HPDE6-E6E7 (cell line): ENCODE measurements at regions not wholly inside any gene's neighbourhood (a gene's known extent, or its start where the extent isn't known, plus 50 kb on each side); places are given as distances from the start of the nearest gene placed in this dataset.
"Not testable (repeated sequence)": the region's sequence is repeated elsewhere in the genome, so short reads cannot be mapped to it uniquely, and the experiment has no call there.

ENCODE experiments used
- DNase-seq: peaks from one replicate; pipeline ENCODE4 v3.0.0; 2011; ENCODE audit warnings: missing footprints; ENCODE audit errors: extremely low spot score

GRCh38 chr6:780706-781105 is 87.8 kb upstream of the EXOC2 start:
- DNase-seq: no peak

- DNase-seq: no peak
Observed at GRCh38 chr6:776951-777350, 84.0 kb upstream of the EXOC2 start.

DNA sequence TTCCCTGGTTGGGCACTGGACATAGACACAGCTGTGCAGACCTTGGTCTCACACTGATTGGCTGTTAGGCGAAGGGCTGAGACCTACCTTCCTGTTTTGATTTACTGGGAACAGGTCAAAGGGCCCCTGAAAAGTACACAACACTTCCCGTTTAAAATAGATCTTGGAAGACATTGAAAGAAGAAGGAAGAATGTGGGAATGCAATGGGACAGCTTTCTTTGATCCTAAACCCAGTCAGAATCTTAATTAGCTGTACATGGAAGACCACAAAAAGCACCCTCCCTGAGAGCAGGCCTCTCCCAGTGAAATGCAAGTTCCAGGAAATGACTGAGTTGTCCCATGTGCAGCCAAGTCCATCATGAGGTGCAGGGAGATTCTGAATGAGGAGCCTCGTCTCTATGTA is 83.6 kb upstream of the EXOC2 start:
- no peak for DNase-seq

DNA sequence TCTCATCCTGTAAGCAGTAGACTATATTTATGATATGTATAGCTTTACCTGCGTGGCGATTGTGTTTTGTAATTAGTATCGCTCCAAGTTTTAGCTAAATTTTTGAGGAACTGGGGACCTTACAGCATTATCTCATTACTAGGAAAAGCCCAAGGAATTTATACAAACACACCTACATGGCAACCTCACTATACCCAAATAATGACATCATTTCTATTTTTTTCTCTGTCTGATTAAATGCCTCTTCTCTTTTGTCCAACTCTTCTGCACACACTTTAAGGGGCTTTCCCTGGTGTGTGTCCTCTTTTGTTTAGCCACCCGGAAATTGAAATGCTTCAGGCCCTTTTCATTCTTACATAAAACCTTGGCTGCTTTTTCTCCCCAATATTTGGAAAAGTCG is 82.9 kb upstream of the EXOC2 start:
- no peak for DNase-seq

- DNase-seq: not testable (repeated sequence)
Observed at GRCh38 chr6:771683-772082, 78.7 kb upstream of the EXOC2 start.

DNA sequence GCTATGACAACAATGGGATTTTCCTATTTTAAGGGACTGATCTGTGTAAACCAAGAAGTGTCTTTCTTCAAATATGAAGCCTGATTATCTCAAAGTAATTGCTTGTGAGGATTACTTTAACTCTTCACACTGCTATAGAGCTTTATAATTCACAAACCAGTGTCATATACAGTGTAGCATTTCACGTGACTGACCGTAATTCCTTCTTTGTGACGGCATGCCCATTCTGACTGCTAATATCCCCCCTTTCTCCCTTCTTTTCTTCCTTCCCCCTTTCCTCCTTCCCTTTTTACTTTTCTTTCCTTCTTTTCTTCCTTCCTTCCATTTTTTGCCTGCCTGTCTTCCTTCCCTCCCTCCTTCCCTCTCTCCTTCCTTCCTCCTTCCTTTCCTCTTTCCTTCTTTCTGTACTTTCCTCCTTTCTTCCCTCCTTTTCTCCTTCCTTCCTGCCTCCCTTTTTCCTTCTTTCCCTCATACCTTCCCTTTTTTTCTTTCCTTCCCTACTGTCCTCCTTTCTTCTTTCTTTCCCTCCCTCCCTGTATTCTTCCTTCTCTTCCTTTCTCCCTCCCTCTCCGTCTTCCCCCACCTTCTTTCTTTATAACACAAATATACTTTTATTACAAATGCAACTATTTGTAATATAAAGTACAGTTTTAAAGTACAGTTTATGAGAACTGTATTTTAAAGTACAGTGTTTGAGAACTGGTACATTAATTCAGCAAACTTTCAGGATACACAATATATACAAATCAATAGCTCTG is 75.0 kb upstream of the EXOC2 start:
- no peak for DNase-seq

DNA sequence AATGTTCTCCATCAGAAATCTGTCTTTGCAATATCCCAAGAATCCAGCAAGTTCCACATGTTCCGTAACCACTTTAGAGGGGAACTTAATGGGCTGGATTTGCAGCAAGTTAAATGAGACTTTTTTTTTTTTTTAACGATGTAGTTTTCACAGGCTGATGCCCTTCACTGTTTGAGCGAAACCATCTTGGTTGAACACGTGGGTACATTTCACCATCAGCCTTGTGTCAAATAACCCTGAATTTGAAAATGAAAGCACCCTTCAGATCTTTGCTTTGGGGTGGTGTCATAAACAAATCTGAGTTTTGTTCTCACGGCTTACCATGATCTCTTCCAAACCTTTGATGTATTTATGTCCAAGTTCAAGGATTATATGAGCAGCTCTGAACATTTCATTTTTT is 73.7 kb upstream of the EXOC2 start:
- DNase-seq: no peak

GRCh38 chr6:761997-762396 is 69.1 kb upstream of the EXOC2 start:
- no peak for DNase-seq

DNA sequence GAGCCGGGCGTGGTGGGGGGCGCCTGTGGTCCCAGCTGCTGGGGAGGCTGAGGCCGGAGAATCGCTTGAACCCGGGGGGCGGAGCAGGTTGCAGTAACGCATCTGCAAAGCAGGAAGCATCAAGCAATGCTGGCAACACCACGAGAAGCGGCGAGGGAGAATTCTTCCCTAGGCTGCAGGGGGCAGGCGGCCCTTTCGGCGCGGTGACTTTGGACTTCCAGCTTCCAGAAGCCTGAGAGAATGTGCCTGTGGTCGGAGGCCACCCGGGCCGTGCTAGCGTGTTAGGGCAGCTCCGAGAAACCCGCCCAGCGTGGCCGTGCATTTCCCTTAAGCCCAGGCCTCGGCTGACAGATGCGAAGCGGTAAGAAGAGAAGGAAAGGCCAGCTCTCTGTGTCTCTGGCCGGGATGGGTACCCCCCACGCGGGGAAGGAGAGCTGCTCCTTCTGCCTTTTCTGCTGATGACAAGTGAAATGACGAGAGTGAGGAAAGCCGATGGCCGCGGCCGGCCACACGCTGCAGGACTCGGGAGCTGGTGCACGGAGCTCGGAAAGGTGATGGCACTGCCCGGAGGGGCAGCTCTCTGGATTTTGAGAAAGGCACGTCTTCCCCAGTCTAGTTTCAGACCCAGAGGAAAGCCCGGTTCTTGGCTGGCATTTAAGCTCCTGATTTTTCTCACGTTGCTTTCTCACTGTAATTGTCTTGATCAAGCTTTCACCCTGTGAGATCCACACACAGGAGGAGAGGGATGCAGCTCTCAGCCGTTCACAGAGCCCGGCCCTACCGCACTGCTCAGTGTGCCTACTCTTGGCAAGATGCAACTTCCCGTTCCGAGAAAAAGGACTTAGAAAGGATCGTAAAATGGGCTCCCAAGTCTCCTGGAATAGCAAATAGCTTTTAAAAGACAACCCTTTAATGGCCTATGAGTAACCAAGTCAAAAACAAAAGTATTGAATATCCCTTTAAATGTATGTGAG is 68.3 kb upstream of the EXOC2 start:
- DNase-seq: no peak

DNA sequence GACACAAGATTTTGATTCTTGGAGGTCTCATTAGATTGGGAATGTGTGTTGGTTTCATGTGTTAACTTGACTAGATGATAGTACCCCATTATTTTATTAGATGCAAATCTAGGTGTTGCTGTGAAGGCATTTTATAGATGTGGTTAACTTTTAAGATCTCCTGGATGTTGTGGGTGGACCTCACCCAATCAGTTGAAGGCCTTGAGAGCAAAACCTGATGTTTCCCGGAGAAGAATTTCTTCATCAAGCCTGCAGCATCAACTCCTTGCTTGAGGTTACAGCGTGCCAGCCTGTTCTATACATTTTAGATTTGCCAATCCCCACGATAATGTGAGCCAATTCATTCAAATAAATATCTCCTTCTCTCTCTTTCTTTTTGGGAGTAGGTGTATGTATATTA is 66.8 kb upstream of the EXOC2 start:
- no peak for DNase-seq

DNA sequence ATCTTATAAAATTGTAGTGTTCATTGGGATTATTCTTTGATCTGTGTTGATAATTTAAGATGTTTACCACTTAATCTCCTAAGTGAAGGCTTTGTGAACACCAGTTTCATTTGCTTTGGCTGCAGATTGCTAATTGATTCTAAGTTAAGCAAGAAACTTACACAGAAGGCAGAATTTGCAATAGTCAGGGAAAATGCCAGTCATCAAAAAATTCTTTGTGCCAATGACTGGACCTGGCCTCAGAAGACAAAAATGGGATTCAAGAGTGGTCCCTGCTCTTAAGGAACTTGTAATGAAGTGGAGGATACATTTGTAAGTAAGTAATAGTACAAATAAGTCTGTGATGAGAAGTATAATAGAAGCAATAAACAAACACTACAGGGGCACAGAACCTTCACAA is 63.3 kb upstream of the EXOC2 start:
- DNase-seq: no peak

GRCh38 chr6:754202-754601 is 61.3 kb upstream of the EXOC2 start:
- DNase-seq: no peak

DNA sequence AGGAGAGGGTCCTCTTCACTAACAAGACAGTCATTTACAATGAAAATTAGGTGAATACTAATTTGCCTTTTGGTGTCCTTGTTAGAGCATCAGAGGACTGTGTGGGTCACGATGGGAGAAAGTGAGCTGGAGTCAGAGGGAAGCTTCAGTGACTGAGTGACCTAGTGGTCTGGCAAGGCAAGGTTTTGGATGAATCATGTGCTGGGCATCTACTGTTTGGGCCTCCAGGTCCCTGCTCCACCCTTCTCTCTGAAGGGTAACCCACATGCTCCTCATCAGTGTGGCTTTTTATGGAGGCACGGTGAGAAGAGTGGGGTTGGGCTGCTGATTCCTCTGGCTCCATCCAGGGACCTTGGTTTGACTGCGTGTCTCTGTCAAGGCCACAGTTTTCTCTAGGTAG is 60.5 kb upstream of the EXOC2 start:
- no peak for DNase-seq

GRCh38 chr6:752438-752837 is 59.5 kb upstream of the EXOC2 start:
- DNase-seq: no peak

- no peak for DNase-seq
Observed at GRCh38 chr6:751765-752164, 58.8 kb upstream of the EXOC2 start.

DNA sequence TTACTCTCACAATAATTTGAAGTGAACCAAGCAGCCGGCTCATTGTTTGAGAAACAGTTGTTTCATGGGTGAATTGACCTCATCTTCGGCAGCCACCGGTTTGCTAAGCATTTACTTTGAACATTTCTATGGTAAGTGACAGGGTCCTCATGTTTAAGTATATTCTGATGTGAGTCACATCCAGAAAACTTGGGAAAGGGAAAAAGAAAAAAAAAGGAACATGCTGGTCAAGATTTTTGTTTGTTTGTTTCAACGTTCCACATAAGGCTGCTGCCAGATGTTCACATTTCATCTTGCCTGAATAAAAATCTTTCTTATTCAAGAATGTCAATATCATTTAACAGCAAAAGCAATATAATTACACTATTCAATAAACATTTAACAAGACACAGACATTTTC is 55.0 kb upstream of the EXOC2 start:
- no peak for DNase-seq

GRCh38 chr6:747028-747427 is 54.1 kb upstream of the EXOC2 start:
- no peak for DNase-seq

GRCh38 chr6:744666-745353 is 51.9 kb upstream of the EXOC2 start:
- no peak for DNase-seq

DNA sequence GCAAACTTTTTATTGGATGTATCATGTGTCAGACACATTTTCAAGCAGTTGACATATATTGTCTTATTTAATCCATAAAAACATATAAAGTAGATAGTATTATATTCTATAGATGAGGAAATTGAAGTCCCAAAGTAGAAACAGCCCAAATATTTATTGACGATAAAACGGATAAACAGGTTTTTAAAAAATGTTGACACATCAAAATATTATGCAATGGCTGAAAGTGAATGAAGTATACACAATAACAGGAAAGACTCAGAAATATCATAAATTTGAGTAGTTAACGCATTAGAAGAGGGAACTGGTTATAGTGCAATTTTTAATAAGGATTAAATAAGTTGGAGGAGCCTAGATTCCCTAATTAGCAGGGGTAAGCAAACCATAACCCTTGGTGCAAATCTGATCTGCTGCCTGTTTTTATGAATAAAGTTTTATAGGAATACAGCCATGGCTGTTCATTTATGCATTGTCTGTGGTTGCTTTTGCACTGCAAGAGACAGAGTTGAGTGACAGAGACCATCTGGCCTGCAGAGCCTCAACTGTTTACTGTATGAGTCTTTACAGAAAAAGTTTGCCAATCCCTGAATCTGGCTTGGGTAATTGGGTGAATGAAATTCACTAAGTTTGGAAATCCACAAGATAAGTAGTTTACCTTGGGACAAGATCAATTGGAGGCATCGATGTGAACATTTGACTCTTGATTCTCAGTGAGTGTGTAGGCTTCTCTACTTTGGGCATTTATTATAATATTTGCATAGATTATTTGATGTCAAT is 50.6 kb upstream of the EXOC2 start:
- DNase-seq: no peak
